Adrenal gland (tissue), 5 donors: ENCODE measurements at regions not wholly inside any gene's neighbourhood (a gene's known extent, or its start where the extent isn't known, plus 50 kb on each side); places are given as distances from the start of the nearest gene placed in this dataset.

ENCODE experiments used
- POLR2A ChIP-seq, 2 donors: fragments of 450-650 bp; IDR thresholded peaks; one replicate each; pipeline ENCODE4 v1.6.1; 2017; ENCODE audit warnings: antibody characterized with exemption in 2 of 2, mild to moderate bottlenecking in 2 of 2, moderate library complexity in 1 of 2
- TF ChIP-seq, protein P1 (sequence below), 6 experiments: fragments of 450-650 bp in 4 of 6; fragments of 200-600 bp in 2 of 6; sonication (generic) in 1 of 6; IDR thresholded peaks; 1 replicate in 5 of 6; 2 replicates in 1 of 6; pipeline versions ENCODE4 v1.5.1 to v1.8.0; 2016 to 2021; ENCODE audit warnings: antibody characterized with exemption in 6 of 6, mild to moderate bottlenecking in 2 of 6, moderate library complexity in 1 of 6
- donor health status: DM: no; HTN: no; CAD: no.

DNA sequence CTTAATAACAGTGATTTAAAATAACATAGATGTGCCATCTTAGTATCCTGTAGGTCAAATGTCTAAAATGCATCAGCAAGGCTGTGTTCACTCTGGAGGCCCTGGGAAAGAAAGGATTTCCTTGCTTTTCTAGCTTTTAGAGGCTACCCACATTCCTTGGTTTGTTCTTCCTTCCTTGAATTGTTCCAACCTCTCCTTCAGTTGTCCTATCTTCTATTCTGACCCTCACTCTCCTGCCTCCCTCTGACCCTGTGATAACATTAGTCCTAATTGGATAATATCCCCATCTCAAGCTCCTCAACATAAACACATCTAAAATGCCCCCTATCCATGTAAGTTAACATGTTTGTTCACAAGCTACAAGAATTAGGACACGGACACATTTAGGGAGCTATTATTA is 733.5 kb downstream of the SOCS6 start:
- TF ChIP-seq, protein P1, sequence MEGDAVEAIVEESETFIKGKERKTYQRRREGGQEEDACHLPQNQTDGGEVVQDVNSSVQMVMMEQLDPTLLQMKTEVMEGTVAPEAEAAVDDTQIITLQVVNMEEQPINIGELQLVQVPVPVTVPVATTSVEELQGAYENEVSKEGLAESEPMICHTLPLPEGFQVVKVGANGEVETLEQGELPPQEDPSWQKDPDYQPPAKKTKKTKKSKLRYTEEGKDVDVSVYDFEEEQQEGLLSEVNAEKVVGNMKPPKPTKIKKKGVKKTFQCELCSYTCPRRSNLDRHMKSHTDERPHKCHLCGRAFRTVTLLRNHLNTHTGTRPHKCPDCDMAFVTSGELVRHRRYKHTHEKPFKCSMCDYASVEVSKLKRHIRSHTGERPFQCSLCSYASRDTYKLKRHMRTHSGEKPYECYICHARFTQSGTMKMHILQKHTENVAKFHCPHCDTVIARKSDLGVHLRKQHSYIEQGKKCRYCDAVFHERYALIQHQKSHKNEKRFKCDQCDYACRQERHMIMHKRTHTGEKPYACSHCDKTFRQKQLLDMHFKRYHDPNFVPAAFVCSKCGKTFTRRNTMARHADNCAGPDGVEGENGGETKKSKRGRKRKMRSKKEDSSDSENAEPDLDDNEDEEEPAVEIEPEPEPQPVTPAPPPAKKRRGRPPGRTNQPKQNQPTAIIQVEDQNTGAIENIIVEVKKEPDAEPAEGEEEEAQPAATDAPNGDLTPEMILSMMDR (IDR thresholded peaks at IDR 0.05), result no peak
- no peak for TF ChIP-seq POLR2A (IDR thresholded peaks at IDR 0.05)
